GM23248 (cell line): ENCODE measurements at regions not wholly inside any gene's neighbourhood (a gene's known extent, or its start where the extent isn't known, plus 50 kb on each side); places are given as distances from the start of the nearest gene placed in this dataset.

ENCODE experiments used
- EZH2 ChIP-seq: fragments of 200-600 bp; sonication (generic); IDR thresholded peaks from 2 replicates; pipeline ENCODE4 v1.6.1; 2018; ENCODE audit warnings: antibody characterized with exemption, mild to moderate bottlenecking; ENCODE audit not compliant: insufficient read depth, poor library complexity, severe bottlenecking
- EZH2phosphoT487 ChIP-seq: fragments of 200-600 bp; sonication (generic); IDR thresholded peaks from 2 replicates; pipeline ENCODE4 v1.6.1; 2018; ENCODE audit warnings: antibody characterized with exemption, moderate library complexity, mild to moderate bottlenecking, low read depth; ENCODE audit not compliant: insufficient read depth

DNA sequence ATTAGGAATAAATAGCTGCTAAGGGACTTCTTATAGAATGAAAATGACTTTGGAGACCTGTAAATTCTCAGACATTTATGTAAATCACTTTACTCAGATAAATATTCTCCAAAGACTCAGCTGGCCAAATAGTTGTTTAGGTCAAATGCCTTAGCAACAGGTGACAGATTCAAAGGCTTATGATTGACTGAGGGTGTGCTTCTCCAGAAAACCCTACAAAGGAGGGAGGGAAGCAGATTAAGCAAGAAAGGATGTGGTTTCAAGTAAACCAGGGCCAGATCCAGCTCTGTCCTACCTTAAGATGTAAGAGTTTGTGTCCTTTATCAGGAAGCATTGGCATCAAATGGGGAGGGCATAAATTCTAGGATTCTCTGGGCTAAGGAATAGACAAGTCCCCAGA lies 433.0 kb downstream of the TLE1 start:
- no peak for TF ChIP-seq EZH2
- no peak for TF ChIP-seq EZH2phosphoT487
